Mucosa of descending colon (tissue), 3 donors: ENCODE measurements at regions not wholly inside any gene's neighbourhood (a gene's known extent, or its start where the extent isn't known, plus 50 kb on each side); places are given as distances from the start of the nearest gene placed in this dataset.

Experiments used
- ATAC-seq: fragments of 200-7000 bp; cut with Tn5 transposase; one replicate; pipeline ENCODE4 v1.9.1; 2020; ENCODE audit warnings: mild to moderate bottlenecking, moderate library complexity
- DNase-seq, 3 donors: peaks; one replicate each; pipeline ENCODE4 v3.0.0-alpha.2; 2020
- H3K36me3 ChIP-seq: fragments of 200-600 bp; one replicate; pipeline ENCODE4 v1.8.0; 2021; ENCODE audit warnings: low read depth, mild to moderate bottlenecking
- H3K4me1 ChIP-seq: fragments of 200-600 bp; one replicate; pipeline ENCODE4 v1.8.0; 2021; ENCODE audit warnings: low read depth, mild to moderate bottlenecking
- H3K4me3 ChIP-seq: fragments of 200-600 bp; one replicate; pipeline ENCODE4 v1.8.0; 2021; ENCODE audit warnings: mild to moderate bottlenecking
- H3K9me3 ChIP-seq: fragments of 200-600 bp; one replicate; pipeline ENCODE4 v1.8.0; 2021; ENCODE audit warnings: mild to moderate bottlenecking
- intact Hi-C, 2 donors: fragments of 100-400 bp; cut with DNase I in 1 of 2; cut with micrococcal nuclease in 1 of 2; formaldehyde crosslinking; loops; one replicate each; pipeline versions ENCODE4 v1.11.0 to v1.11.1; 2022; cut with DNase I, micrococcal nuclease
- TF ChIP-seq, protein P1 (sequence below): fragments of 200-600 bp; IDR thresholded peaks from one replicate; pipeline ENCODE4 v1.8.0; 2022; ENCODE audit warnings: antibody characterized with exemption, mild to moderate bottlenecking
- donor health status: DM: no; HTN: no; CAD: no; lungs with moderate emphysema.
- donor health status: DM: no; HTN: no; CAD: no.
- donor health status: DM: no; HTN: yes; CAD: no.

DNA sequence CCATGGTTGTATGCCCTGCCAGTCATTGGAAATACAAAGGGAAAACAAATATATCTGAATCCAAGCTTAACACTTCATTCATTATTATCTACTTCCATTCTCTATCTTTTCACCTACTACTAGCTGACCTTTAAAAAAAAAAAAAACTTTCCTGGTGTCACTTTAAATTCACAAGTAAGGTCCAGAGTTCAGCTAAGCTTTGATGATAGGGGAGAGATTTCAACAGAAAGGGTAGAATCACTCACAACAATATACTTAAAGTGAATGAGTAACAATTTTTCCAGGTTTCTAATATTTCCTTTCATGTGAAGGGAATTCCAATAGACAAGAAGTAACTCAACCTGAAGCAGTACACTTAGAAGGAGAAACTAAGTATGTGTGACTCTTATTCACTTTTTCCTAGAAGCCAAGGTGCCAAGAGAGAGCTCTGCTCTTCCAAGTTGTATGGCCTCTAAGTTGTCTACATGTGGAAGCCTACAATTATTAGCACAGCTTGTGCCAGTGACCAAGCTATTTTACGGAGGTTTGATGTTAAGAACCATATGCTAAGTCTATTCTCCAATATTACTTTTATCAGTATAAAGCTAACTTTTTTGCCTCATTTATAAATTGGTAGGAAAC lies 371.7 kb downstream of the TENT5A start:
- H3K4me3 ChIP-seq, result no peak overlapping the region
- H3K36me3 ChIP-seq, result no peaks in the 10 kb centered on the region
- DNase-seq (no peak), ATAC-seq (no peak)
- H3K4me1 ChIP-seq, result no peaks in the 10 kb centered on the region
- intact Hi-C loops, result no loop called here
- no peaks in the 10 kb centered on the region for H3K9me3 ChIP-seq
- TF ChIP-seq, protein P1, sequence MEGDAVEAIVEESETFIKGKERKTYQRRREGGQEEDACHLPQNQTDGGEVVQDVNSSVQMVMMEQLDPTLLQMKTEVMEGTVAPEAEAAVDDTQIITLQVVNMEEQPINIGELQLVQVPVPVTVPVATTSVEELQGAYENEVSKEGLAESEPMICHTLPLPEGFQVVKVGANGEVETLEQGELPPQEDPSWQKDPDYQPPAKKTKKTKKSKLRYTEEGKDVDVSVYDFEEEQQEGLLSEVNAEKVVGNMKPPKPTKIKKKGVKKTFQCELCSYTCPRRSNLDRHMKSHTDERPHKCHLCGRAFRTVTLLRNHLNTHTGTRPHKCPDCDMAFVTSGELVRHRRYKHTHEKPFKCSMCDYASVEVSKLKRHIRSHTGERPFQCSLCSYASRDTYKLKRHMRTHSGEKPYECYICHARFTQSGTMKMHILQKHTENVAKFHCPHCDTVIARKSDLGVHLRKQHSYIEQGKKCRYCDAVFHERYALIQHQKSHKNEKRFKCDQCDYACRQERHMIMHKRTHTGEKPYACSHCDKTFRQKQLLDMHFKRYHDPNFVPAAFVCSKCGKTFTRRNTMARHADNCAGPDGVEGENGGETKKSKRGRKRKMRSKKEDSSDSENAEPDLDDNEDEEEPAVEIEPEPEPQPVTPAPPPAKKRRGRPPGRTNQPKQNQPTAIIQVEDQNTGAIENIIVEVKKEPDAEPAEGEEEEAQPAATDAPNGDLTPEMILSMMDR, result no peak

DNA sequence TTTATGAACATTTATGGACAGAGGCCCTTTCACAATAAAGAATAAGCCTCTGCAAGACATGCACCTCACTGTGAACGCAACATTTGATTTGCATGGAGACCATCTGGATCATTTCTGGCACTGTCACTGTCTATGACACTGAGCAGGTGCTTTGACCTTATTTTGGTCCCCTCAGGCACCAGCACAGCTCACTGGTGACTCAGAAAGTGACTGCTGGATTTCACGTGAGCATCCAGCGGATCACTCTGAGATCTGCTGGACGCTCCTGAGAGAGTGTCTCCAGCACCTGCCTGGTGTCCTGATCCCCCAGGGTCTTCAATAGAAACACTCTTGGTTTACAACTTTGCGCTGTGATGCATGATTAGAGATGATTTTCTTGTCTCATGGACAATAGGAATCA lies 375.7 kb downstream of the TENT5A start:
- intact Hi-C loops, result no loop called here
- TF ChIP-seq, protein P1, result no peak

GRCh38 chr6:81373414-81373813 lies 379.1 kb downstream of the TENT5A start:
- TF ChIP-seq, protein P1, result no peak
- Histone ChIP-seq H3K36me3 (no peaks in the 10 kb centered on the region), H3K4me1 (no peaks in the 10 kb centered on the region), H3K4me3 (no peak overlapping the region), H3K9me3 (no peaks in the 10 kb centered on the region)
- DNase-seq, result no peak
- intact Hi-C loops, result no loop called here
- no peak for ATAC-seq

More for the DNA sequence above, 375.7 kb downstream of the TENT5A start:
- Histone ChIP-seq H3K9me3 (no peaks in the 10 kb centered on the region), H3K4me3 (no peak overlapping the region), H3K4me1 (no peaks in the 10 kb centered on the region), H3K36me3 (no peaks in the 10 kb centered on the region)
- ATAC-seq (no peak), DNase-seq (no peak)

- TF ChIP-seq, protein P1, result no peak
- no peaks in the 10 kb centered on the region for H3K4me1 ChIP-seq
- H3K4me3 ChIP-seq, result no peak overlapping the region
- intact Hi-C loops, result no loop called here
- ATAC-seq (no peak), DNase-seq (no peak)
- H3K36me3 ChIP-seq, result no peaks in the 10 kb centered on the region
- H3K9me3 ChIP-seq, result no peaks in the 10 kb centered on the region
These were observed 380.6 kb downstream of the TENT5A start for GRCh38 chr6:81371930-81372329.

DNA sequence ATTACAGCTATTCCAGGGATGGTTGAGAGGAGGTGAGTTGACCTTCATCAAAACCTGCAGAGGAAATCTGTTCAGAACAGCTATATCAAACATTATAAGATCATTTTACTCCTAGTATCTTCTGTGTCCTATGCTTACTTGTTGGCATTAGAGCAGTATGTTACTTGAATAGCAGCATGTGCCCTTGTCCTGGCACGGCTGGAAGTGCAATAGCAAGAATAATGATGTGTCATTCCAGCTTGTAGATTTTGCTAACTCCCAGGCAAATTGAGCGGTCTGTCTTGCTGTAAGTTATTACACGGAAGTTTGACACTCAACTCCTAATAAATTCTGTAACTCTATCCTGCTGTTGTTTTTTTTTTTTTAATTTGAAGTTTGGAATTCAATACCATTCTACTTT lies 385.5 kb downstream of the TENT5A start:
- Histone ChIP-seq H3K4me1 (no peaks in the 10 kb centered on the region), H3K9me3 (no peaks in the 10 kb centered on the region), H3K36me3 (no peaks in the 10 kb centered on the region), H3K4me3 (no peak overlapping the region)
- TF ChIP-seq, protein P1, result no peak
- no peak for DNase-seq
- intact Hi-C loops, result no loop called here
- no peak for ATAC-seq

- DNase-seq, result no peak
- Histone ChIP-seq H3K4me1 (no peaks in the 10 kb centered on the region), H3K36me3 (no peaks in the 10 kb centered on the region), H3K9me3 (no peaks in the 10 kb centered on the region), H3K4me3 (no peak overlapping the region)
- ATAC-seq, result no peak
- intact Hi-C loops, result no loop called here
- TF ChIP-seq, protein P1, result no peak
These were observed 390.2 kb downstream of the TENT5A start for GRCh38 chr6:81362246-81362645.
